CD14-positive monocyte (primary cell): ENCODE measurements at regions not wholly inside any gene's neighbourhood (a gene's known extent, or its start where the extent isn't known, plus 50 kb on each side); places are given as distances from the start of the nearest gene placed in this dataset.

ENCODE experiments used
- DNase-seq, 3 donors: peaks; one replicate each; pipeline ENCODE4 v3.0.0-alpha.2; 2011 to 2022
- H2AFZ ChIP-seq: 2 replicates; pipeline ENCODE4 v1.6.0; 2012; ENCODE audit warnings: mild to moderate bottlenecking, low read depth, low read length, inconsistent platforms; ENCODE audit not compliant: insufficient read depth, poor library complexity, severe bottlenecking
- H3K27ac ChIP-seq, 2 donors: 1 replicate in 1 of 2; 2 replicates in 1 of 2; pipeline ENCODE4 v1.5.1; 2012 to 2013; ENCODE audit warnings: low read length in 2 of 2, control low read depth in 1 of 2, inconsistent platforms in 1 of 2, low read depth in 1 of 2, mild to moderate bottlenecking in 1 of 2
- H3K27me3 ChIP-seq, 2 donors: one replicate each; pipeline versions ENCODE4 v1.6.0 to v1.6.1; 2011 to 2013; ENCODE audit warnings: low read length in 2 of 2; ENCODE audit not compliant: control insufficient read depth in 2 of 2, insufficient read depth in 2 of 2
- H3K36me3 ChIP-seq, 2 donors: replicated peaks in 1 of 2; 1 replicate in 1 of 2; 2 replicates in 1 of 2; pipeline versions ENCODE4 v1.5.1 to v1.6.1; 2012 to 2013; ENCODE audit warnings: low read length in 2 of 2, control low read depth in 1 of 2, inconsistent platforms in 1 of 2, mild to moderate bottlenecking in 1 of 2; ENCODE audit not compliant: insufficient read depth in 2 of 2, control insufficient read depth in 1 of 2
- H3K4me1 ChIP-seq, 2 donors: 1 replicate in 1 of 2; 2 replicates in 1 of 2; pipeline versions ENCODE4 v1.5.1 to v1.6.1; 2012 to 2013; ENCODE audit warnings: low read length in 2 of 2, control low read depth in 1 of 2, inconsistent platforms in 1 of 2, mild to moderate bottlenecking in 1 of 2, moderate library complexity in 1 of 2; ENCODE audit not compliant: insufficient read depth in 2 of 2, control insufficient read depth in 1 of 2
- H3K4me2 ChIP-seq: replicated peaks from 2 replicates; pipeline ENCODE3; 2012; ENCODE audit warnings: low read length, moderate library complexity, mild to moderate bottlenecking; ENCODE audit not compliant: poor library complexity, severe bottlenecking; ENCODE audit errors: extremely low read depth
- H3K4me3 ChIP-seq, 3 experiments: fragments of 200-600 bp in 1 of 3; sonication (generic) in 1 of 3; replicated peaks in 1 of 3; 1 replicate in 2 of 3; 2 replicates in 1 of 3; pipeline ENCODE4 v1.5.1; 2011 to 2013; ENCODE audit warnings: low read length in 3 of 3, mild to moderate bottlenecking in 3 of 3, control low read depth in 2 of 3, low read depth in 2 of 3, inconsistent platforms in 1 of 3, moderate library complexity in 1 of 3
- H3K79me2 ChIP-seq: 2 replicates; pipeline ENCODE4 v1.6.0; 2012; ENCODE audit warnings: mild to moderate bottlenecking, control low read depth, inconsistent platforms, low read length, moderate library complexity; ENCODE audit not compliant: insufficient read depth
- H3K9ac ChIP-seq: 2 replicates; pipeline ENCODE4 v1.6.0; 2017; ENCODE audit warnings: low read length, mild to moderate bottlenecking; ENCODE audit not compliant: insufficient read depth, poor library complexity, severe bottlenecking
- H3K9me3 ChIP-seq, 2 donors: replicated peaks in 1 of 2; 1 replicate in 1 of 2; 2 replicates in 1 of 2; pipeline versions ENCODE4 v1.5.1 to v1.6.1; 2012 to 2013; ENCODE audit warnings: low read length in 2 of 2, control low read depth in 1 of 2; ENCODE audit not compliant: control insufficient read depth in 1 of 2, insufficient read depth in 1 of 2
- H4K20me1 ChIP-seq: 2 replicates; pipeline ENCODE4 v1.6.0; 2012; ENCODE audit warnings: mild to moderate bottlenecking, low read length, control low read depth, moderate library complexity; ENCODE audit not compliant: insufficient read depth
- H3K27ac Mint-ChIP-seq, 7 donors: one replicate each; pipeline ENCODE4 v1.8.0; 2020; ENCODE audit warnings: mild to moderate bottlenecking in 7 of 7, mixed read lengths in 7 of 7, moderate library complexity in 6 of 7, inconsistent platforms in 2 of 7
- H3K27me3 Mint-ChIP-seq, 3 donors: one replicate each; pipeline ENCODE4 v1.8.0; 2021 to 2022; ENCODE audit warnings: low read depth in 3 of 3, mild to moderate bottlenecking in 3 of 3, mixed read lengths in 3 of 3, moderate library complexity in 3 of 3, inconsistent platforms in 1 of 3
- H3K36me3 Mint-ChIP-seq, 2 donors: one replicate each; pipeline ENCODE4 v1.8.0; 2020; ENCODE audit warnings: mixed read lengths in 2 of 2, inconsistent platforms in 1 of 2, mild to moderate bottlenecking in 1 of 2
- H3K4me1 Mint-ChIP-seq: one replicate; pipeline ENCODE4 v1.8.0; 2020; ENCODE audit warnings: mild to moderate bottlenecking, mixed read lengths
- H3K4me3 Mint-ChIP-seq, 2 donors: one replicate each; pipeline ENCODE4 v1.8.0; 2020; ENCODE audit warnings: mild to moderate bottlenecking in 2 of 2, mixed read lengths in 2 of 2, moderate library complexity in 1 of 2
- H3K9me3 Mint-ChIP-seq, 7 donors: one replicate each; pipeline ENCODE4 v1.8.0; 2020 to 2022; ENCODE audit warnings: mixed read lengths in 7 of 7, mild to moderate bottlenecking in 6 of 7, moderate library complexity in 6 of 7, inconsistent platforms in 2 of 7
- CTCF ChIP-seq: fragments of 200-600 bp; IDR thresholded peaks from one replicate; pipeline ENCODE4 v1.8.0; 2022; ENCODE audit warnings: antibody characterized with exemption, mild to moderate bottlenecking
- WGBS: methylation state at CpG from one replicate; pipeline ENCODE4 v1.1.5; 2013; ENCODE audit warnings: missing lambda C conversion rate; ENCODE audit not compliant: insufficient coverage; 5-methylcytosine and 5-hydroxymethylcytosine counted together
- intact Hi-C, 2 donors: fragments of 100-400 bp; cut with micrococcal nuclease; formaldehyde crosslinking; loops; one replicate each; pipeline versions ENCODE4 v1.15.0 to v1.15.1; 2023

- Mint-ChIP-seq H3K36me3 (no peaks in the 10 kb centered on the region), H3K9me3 (peaks cover 0 to 7% (median 0%) of the 10 kb centered on the region in 7 donors), H3K4me3 (no peak overlapping the region), H3K4me1 (no peaks in the 10 kb centered on the region), H3K27ac (no peak overlapping the region), H3K27me3 (no peaks in the 10 kb centered on the region)
- intact Hi-C loops: no loop called here
- Histone ChIP-seq H3K36me3 (no peaks in the 10 kb centered on the region), H2AFZ (no peak overlapping the region), H3K27ac (no peak overlapping the region), H3K9ac (no peak overlapping the region), H3K27me3 (no peaks in the 10 kb centered on the region), H3K4me2 (no peak overlapping the region), H3K79me2 (no peaks in the 10 kb centered on the region), H4K20me1 (no peaks in the 10 kb centered on the region), H3K4me3 (no peak overlapping the region), H3K9me3 (no peaks in the 10 kb centered on the region), H3K4me1 (no peaks in the 10 kb centered on the region)
- DNase-seq: no peak
- 86% methylated on average over 1 of the region's 4 CpGs for WGBS
- TF ChIP-seq CTCF: no peak
These were observed 469.1 kb downstream of the GJA1 start for GRCh38 chr6:121904559-121904958.

GRCh38 chr6:121912905-121913304 lies 477.5 kb downstream of the GJA1 start:
- peaks cover 0 to 8% of the 10 kb centered on the region in 2 donors for H3K9me3 ChIP-seq
- no peaks in the 10 kb centered on the region for H3K36me3 ChIP-seq
- no peak overlapping the region for H3K27ac ChIP-seq
- H3K27me3 ChIP-seq: no peaks in the 10 kb centered on the region
- H3K9ac ChIP-seq: no peak overlapping the region
- Mint-ChIP-seq H3K36me3 (no peaks in the 10 kb centered on the region), H3K4me1 (no peaks in the 10 kb centered on the region), H3K27me3 (no peaks in the 10 kb centered on the region), H3K27ac (no peak overlapping the region), H3K9me3 (peaks cover 0 to 10% (median 6%) of the 10 kb centered on the region in 7 donors), H3K4me3 (no peak overlapping the region)
- TF ChIP-seq CTCF: no peak
- no peak overlapping the region for H3K4me3 ChIP-seq
- H2AFZ ChIP-seq: no peak overlapping the region
- H3K79me2 ChIP-seq: no peaks in the 10 kb centered on the region
- no CpG with 5 or more reads among the region's 1 CpG for WGBS
- no peaks in the 10 kb centered on the region for H3K4me1 ChIP-seq
- no peaks in the 10 kb centered on the region for H4K20me1 ChIP-seq
- H3K4me2 ChIP-seq: no peak overlapping the region
- intact Hi-C loops: no loop called here
- no peak for DNase-seq
